ENCODE measurements at regions not wholly inside any gene's neighbourhood (a gene's known extent, or its start where the extent isn't known, plus 50 kb on each side); places are given as distances from the start of the nearest gene placed in this dataset.

DNA sequence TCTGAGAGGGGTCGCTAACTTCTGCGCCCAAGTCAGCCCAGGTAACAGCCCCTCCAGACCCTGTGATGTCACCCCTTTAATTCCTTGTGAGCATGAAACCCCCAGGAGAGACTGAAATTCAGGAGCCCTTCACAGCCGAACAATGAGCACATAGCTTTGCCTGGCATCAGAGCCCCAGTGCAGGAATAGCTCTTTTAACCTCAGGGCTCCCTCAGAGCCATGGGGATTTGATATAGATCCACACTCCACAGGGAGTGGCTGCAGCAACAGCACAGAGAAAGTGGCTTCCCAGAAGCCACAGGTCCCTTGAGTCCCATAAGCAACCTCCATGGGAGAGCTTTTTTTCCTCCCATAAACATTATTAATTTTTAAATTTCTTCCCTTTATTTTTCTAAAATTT is 150.0 kb upstream of the MARCKS start:
- no peak for TF ChIP-seq CTCF (IDR thresholded peaks at IDR 0.05 in 2 of 3, conservative IDR thresholded peaks at IDR 0.05 in 1 of 3; ENCODE audit: borderline replicate concordance in 1 of 3, insufficient read depth in 1 of 3, low read depth in 2 of 3, low read length in 2 of 3)
- TF ChIP-seq POLR2AphosphoS5 (IDR thresholded peaks at IDR 0.05; ENCODE audit: low read depth, low read length) = no peak
- TF ChIP-seq ELF1 (IDR thresholded peaks at IDR 0.05; ENCODE audit: borderline replicate concordance, low read depth) = no peak
- no peak for TF ChIP-seq CEBPB (IDR thresholded peaks at IDR 0.05; ENCODE audit: low read depth)
- no peak for TF ChIP-seq EZH2 (IDR thresholded peaks at IDR 0.05)
